GM19035 (cell line): ENCODE measurements at regions not wholly inside any gene's neighbourhood (a gene's known extent, or its start where the extent isn't known, plus 50 kb on each side); places are given as distances from the start of the nearest gene placed in this dataset.
"Not testable (repeated sequence)": the region's sequence is repeated elsewhere in the genome, so short reads cannot be mapped to it uniquely, and the experiment has no call there.

Source experiments
- ATAC-seq: cut with Tn5 transposase; IDR thresholded peaks from one replicate; pipeline ENCODE4 v1.9.1; 2021; ENCODE audit not compliant: unreplicated experiment

DNA sequence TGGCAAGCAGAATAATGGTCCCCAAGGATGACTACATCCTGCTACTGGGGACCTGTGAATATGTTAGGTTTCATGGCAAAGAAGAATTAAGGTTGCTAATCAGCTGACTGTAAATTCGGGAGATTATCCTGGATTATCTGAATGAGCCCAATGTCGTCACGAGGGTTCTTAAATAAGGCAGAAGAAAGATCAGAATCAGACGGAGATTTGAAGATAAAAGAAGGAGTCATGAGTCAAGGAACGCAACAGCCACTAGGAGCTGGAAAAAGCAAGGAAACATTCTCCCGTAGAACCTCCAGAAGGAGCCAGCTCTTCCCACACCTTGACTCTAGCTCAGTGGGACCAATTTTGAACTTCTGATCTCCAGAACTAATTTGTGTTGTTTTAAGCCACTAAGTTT is 82.9 kb upstream of the APBB1IP start:
- ATAC-seq, result no peak

DNA sequence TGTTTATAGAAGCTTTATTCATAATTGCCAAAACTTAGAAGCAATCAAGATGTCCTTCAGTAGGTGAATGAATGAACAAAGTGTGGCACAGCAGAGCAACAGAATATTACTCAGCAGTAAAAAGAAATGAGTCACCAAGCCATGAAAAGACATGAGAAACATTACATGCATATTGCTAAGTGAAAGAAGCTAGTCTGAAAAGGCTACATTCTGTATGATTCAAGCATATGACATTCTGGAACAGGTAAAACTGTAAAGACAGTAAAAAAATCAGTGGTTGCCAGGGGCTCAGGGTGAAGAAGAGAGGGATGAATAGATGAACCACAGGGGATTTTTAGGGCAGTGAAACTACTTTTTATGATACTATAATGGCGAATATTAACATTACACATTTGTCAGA is 80.9 kb upstream of the APBB1IP start:
- ATAC-seq, result peak; percentile 66

DNA sequence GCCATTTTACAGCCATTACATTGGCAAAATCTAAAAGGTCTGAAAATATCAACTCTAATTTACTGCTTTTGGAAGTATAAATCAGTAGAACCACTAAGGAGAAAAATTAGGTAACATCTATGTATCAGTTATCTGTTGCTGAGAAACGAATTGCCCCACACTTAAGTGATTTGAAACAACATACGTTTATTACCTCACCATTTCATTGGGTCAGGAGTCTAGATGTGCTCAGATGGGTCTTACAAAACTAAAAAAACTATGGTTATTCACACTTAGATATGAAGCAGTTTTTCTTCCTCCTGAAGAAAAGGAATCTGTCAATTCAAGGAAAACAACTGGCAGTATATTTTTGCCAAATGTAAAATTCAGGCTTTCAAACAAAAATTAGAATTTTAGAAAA is 80.1 kb upstream of the APBB1IP start:
- ATAC-seq, result no peak

DNA sequence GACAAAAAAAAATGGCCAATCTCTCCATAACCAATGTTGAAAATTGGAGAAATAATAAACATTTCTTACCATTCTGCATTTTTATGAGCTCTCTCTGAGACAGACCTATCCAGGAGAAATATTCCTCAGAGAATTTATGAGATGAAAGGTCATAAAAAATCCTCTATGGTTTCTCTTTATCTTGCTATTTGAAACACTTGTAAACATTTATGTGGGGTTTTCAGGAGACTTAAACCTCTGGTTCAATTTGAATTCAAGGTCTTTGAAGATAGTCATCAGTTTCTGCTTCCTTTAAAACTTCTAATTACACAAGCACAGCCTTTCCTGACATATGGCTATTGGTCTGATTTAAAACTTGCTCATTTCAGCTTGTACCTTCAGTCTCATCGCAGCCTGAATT is 78.5 kb upstream of the APBB1IP start:
- no peak for ATAC-seq

DNA sequence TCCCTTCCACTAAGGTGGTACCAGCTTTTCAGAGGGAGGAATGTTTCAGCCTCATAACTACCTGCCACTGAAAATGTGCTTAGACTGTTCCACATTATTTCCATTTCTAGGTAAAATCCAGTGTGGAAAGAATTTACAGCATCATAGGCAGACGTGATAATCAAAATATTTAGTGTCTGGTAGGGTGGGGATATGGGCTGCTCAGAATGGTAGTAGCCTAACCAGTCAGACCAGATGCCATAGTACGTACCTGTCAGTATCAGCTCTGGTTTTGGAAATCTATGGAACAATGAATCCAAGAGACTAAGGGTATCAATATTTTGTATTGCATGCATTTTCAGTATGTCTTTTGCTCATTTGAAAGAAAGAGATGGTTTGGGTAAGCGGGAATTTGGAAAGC is 76.8 kb upstream of the APBB1IP start:
- no peak for ATAC-seq

- ATAC-seq, result no peak
These were observed 76.2 kb upstream of the APBB1IP start for GRCh38 chr10:26361971-26362370.

- no peak for ATAC-seq
These were observed 72.3 kb upstream of the APBB1IP start for GRCh38 chr10:26365681-26366358.

DNA sequence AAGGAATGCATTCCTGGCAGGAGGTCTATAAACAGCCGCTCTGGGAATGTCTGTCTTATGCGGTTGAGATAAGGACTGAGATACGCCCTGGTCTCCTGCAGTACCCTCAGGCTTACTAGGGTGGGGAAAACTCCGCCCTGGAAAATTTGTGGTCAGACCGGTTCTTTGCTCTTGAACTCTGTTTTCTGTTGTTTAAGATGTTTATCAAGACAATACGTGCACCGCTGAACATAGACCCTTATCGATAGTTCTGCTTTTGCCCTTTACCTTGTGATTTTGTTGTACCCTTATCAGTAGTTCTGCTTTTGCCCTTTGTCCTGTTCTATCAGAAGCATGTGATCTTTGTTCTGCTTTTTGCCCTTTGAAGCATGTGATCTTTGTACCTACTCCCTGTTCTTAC is 71.1 kb upstream of the APBB1IP start:
- ATAC-seq, result not testable (repeated sequence)

DNA sequence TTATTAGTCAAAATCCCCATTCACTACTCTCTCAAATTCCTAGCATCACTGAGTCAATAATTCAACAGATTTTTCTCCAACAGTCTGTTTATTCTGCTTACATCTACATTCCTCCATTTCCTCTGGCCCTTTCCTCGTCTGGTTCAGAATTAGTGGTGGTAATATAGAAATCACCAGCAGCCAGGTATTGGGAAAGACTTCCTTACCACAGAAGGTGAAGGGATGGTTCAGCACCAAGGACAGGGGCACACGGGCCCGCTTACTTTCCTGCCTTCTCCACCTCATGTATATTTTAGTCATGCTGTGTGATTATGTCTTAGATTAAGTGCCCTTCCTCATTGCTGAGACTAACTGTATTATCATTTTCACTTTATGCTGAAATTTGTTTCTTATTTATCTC is 70.4 kb upstream of the APBB1IP start:
- no peak for ATAC-seq

GRCh38 chr10:26368463-26368862 is 69.7 kb upstream of the APBB1IP start:
- ATAC-seq, result peak; percentile 47

GRCh38 chr10:26372513-26373354 is 65.4 kb upstream of the APBB1IP start:
- ATAC-seq, result peak; percentile 66

DNA sequence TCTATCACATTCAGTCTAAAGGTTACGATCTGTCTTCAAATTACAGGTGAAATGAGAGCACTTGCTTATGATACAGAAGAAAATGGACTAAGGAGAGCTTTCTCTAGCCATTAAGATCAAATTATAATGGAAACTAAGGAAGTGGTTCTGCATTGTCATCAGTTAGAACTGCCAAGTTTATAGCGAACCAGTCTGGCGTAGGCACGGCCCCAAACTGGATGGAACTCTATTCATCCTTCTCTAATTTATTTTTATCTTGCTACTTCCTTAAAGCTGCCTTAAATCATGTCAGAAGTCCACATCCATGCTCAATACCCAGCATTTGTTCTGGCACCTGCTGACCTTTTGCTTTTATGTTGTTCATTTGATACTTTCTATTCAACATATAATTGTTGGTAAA is 63.7 kb upstream of the APBB1IP start:
- no peak for ATAC-seq

DNA sequence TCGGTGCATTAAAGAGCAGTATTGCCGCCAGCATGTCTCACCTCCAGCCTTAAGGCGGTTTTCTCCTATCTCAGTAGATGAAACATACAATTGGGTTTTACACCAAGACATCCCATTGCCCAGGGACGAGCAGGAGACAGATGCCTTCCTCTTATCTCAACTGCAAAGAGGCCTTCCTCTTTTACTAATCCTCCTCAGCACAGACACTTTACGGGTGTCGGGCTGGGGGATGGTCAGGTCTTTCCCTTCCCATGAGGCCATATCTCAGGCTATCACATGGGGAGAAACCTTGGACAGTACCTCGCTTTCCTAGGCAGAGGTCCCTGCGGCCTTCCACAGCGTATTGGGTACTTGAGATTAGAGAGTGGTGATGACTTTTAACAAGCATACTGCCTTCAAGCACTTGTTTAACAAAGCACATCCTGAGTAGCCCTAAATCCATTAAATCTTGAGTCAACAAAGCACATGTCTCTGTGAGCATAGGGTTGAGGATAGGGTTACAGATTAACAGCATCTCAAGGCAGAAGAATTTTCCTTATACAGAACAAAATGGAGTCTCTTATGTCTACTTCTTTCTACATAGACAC is 60.8 kb upstream of the APBB1IP start:
- ATAC-seq, result not testable (repeated sequence)

GRCh38 chr10:26378861-26379294 is 59.3 kb upstream of the APBB1IP start:
- ATAC-seq, result no peak

DNA sequence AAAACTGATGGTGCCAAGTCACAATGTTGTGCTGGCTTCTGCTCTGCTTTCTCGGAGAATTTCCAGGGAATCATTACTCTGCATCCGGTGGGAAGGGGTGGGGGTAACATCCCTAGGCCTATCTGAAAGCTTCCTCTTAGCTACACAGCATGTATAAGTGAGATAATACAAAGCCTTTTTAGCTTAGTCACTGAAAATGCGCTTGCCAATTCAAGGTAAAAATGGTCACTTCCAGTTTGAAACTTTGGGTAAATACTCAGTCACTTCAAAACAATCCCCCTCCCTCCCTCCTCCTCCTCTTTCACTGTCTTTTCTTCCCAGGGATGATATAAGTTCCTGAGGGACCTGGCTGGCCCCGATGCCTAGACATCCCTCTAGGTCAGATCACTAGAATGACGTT is 57.3 kb upstream of the APBB1IP start:
- ATAC-seq, result no peak

- no peak for ATAC-seq
These were observed 56.2 kb upstream of the APBB1IP start for GRCh38 chr10:26381986-26382385.

GRCh38 chr10:26384600-26384999 is 53.5 kb upstream of the APBB1IP start:
- ATAC-seq, result no peak

GRCh38 chr10:26385443-26385842 is 52.7 kb upstream of the APBB1IP start:
- no peak for ATAC-seq

DNA sequence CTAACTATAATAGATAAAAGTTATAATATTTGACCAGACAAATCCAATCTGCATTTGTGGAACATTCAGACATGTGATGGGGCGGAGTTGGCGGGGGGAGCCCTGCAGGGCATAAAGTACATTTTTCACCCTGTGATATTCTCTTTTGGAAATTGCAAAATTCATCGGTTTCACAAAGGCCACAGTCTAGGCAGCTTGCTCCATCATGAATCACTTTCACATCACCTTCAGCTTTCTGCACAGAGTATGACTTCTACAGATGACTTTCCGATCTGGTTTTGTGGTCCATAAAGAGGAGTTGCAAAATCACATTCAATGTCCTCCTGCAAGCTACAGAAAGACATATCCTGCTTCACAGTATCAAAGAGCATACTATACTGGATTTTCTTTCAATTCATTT is 51.4 kb upstream of the APBB1IP start:
- no peak for ATAC-seq
